GM12878 (cell line): ENCODE measurements at regions not wholly inside any gene's neighbourhood (a gene's known extent, or its start where the extent isn't known, plus 50 kb on each side); places are given as distances from the start of the nearest gene placed in this dataset.

Experiments used
- ATAC-seq: fragments of 200-7000 bp; cut with Tn5 transposase; 3 replicates; pipeline ENCODE4 v1.9.1; 2020; ENCODE audit warnings: mild to moderate bottlenecking, moderate library complexity
- BruUV-seq: library from RNA; stranded (reverse); fragments of 400-500 nt; replicated peaks from 2 replicates; lab custom pipeline; 2021; lab: Mats Ljungman, UMichigan
- CTCF ChIA-PET: fragments of 300-600 bp; sonication (Branson Sonifier 250); formaldehyde crosslinking; extraction: SDS; loops from one replicate; lab custom pipeline; 2021; ENCODE audit warnings: inconsistent platforms; lab: Yijun Ruan, JAX
- POLR2A ChIA-PET: fragments of 350-600 bp; formaldehyde crosslinking; extraction: SDS; loops from one replicate; lab custom pipeline; 2021; ENCODE audit warnings: inconsistent platforms; lab: Charles Lee
- RAD21 ChIA-PET: fragments of 300-600 bp; sonication (Branson Sonifier 250); formaldehyde crosslinking; loops from one replicate; lab custom pipeline; 2023; ENCODE audit warnings: antibody characterized with exemption; ENCODE audit not compliant: unreplicated experiment; lab: Charles Lee
- SMC1A ChIA-PET: fragments of 300-600 bp; sonication (Branson Sonifier 250); formaldehyde crosslinking; loops from one replicate; lab custom pipeline; 2023; ENCODE audit not compliant: unreplicated experiment, uncharacterized antibody; lab: Charles Lee
- DNase-seq: peaks from one replicate; pipeline ENCODE4 v3.0.0-alpha.2; 2011; ENCODE audit warnings: low read depth, low spot score
- FAIRE-seq: peaks from 3 replicates; lab custom pipeline; 2011; peaks lifted over from hg19 to GRCh38; lab: Jason Lieb, UNC
- H2AFZ ChIP-seq: 2 replicates; pipeline ENCODE4 v1.6.0; 2011; ENCODE audit warnings: low read depth, low read length, control low read depth; ENCODE audit not compliant: control insufficient read depth
- H3K27ac ChIP-seq: 2 replicates; pipeline ENCODE4 v1.5.1; 2011; ENCODE audit warnings: control low read depth; ENCODE audit not compliant: control insufficient read depth, insufficient read depth
- H3K27me3 ChIP-seq, 2 experiments: replicated peaks in 1 of 2; 2 replicates each; pipeline versions ENCODE4 v1.6.0 to v1.6.1; 2011; ENCODE audit warnings: low read length in 1 of 2; ENCODE audit not compliant: control insufficient read depth in 2 of 2, insufficient read depth in 2 of 2
- H3K36me3 ChIP-seq, 2 experiments: 2 replicates each; pipeline ENCODE4 v1.5.1; 2011; ENCODE audit warnings: low read length in 1 of 2; ENCODE audit not compliant: control insufficient read depth in 2 of 2, insufficient read depth in 2 of 2
- H3K4me1 ChIP-seq: 2 replicates; pipeline ENCODE4 v1.6.1; 2011; ENCODE audit warnings: mild to moderate bottlenecking, low read length, moderate library complexity, mixed read lengths; ENCODE audit not compliant: control insufficient read depth, insufficient read depth
- H3K4me2 ChIP-seq: 2 replicates; pipeline ENCODE4 v1.6.0; 2011; ENCODE audit warnings: control low read depth; ENCODE audit not compliant: control insufficient read depth, insufficient read depth
- H3K4me3 ChIP-seq: fragments of 200-600 bp; sonication (generic); 2 replicates; pipeline ENCODE4 v1.5.1; 2016
- H3K79me2 ChIP-seq: 2 replicates; pipeline ENCODE4 v1.6.0; 2011; ENCODE audit warnings: low read length; ENCODE audit not compliant: control insufficient read depth, insufficient read depth
- H3K9ac ChIP-seq: 2 replicates; pipeline ENCODE4 v1.8.0; 2011; ENCODE audit warnings: low read length, control low read depth, mixed read lengths; ENCODE audit not compliant: control insufficient read depth, insufficient read depth
- H3K9me3 ChIP-seq: replicated peaks from 3 replicates; pipeline ENCODE4 v1.5.1; 2011; ENCODE audit warnings: mild to moderate bottlenecking, low read length; ENCODE audit not compliant: control insufficient read depth, insufficient read depth
- H4K20me1 ChIP-seq: 2 replicates; pipeline ENCODE4 v1.6.0; 2011; ENCODE audit not compliant: control insufficient read depth, insufficient read depth
- CHD4 ChIP-seq: fragments of 200-600 bp; sonication (generic); IDR thresholded peaks from 2 replicates; pipeline ENCODE4 v1.6.1; 2016; ENCODE audit warnings: mild to moderate bottlenecking
- JUNB ChIP-seq: IDR thresholded peaks from 2 replicates; pipeline ENCODE4 v1.6.1; 2016; ENCODE audit warnings: antibody characterized with exemption, mild to moderate bottlenecking
- NFIC ChIP-seq: IDR thresholded peaks from 2 replicates; pipeline ENCODE4 v1.6.1; 2012; ENCODE audit warnings: low read depth, mild to moderate bottlenecking, inconsistent platforms, low read length, moderate library complexity
- POLR2AphosphoS2 ChIP-seq: IDR thresholded peaks from 2 replicates; pipeline ENCODE4 v1.6.1; 2011; ENCODE audit warnings: low read depth, mild to moderate bottlenecking, low read length, improper control_type of control experiment, moderate library complexity
- RUNX3 ChIP-seq: IDR thresholded peaks from 2 replicates; pipeline ENCODE4 v1.6.1; 2012; ENCODE audit warnings: low read length, inconsistent platforms
- SUPT20H ChIP-seq: IDR thresholded peaks from 2 replicates; pipeline ENCODE4 v1.6.1; 2011; ENCODE audit warnings: low read depth, mild to moderate bottlenecking, low read length, moderate library complexity, borderline replicate concordance; ENCODE audit not compliant: control insufficient read depth
- TCF3 ChIP-seq: IDR thresholded peaks from 2 replicates; pipeline ENCODE4 v1.6.1; 2012; ENCODE audit warnings: low read depth, mild to moderate bottlenecking, low read length, borderline replicate concordance; ENCODE audit not compliant: insufficient read depth
- ZNF24 ChIP-seq: fragments of 450-650 bp; IDR thresholded peaks from 2 replicates; pipeline ENCODE4 v1.6.1; 2017; ENCODE audit warnings: antibody characterized with exemption, mild to moderate bottlenecking
- WGBS: methylation state at CpG from one replicate; pipeline ENCODE4 v1.1.6; 2016; ENCODE audit warnings: low lambda C conversion rate; ENCODE audit not compliant: insufficient replicate concordance, insufficient coverage; ENCODE audit errors: missing lambda C conversion rate; 5-methylcytosine and 5-hydroxymethylcytosine counted together
- in situ Hi-C: fragments of 300-500 bp; cut with MboI; formaldehyde crosslinking; loops from 9 replicates; pipeline ENCODE4 v1.14.3; 2018; ENCODE audit warnings: mixed read lengths
- intact Hi-C: fragments of 100-400 bp; cut with micrococcal nuclease; formaldehyde crosslinking; loops from one replicate; pipeline ENCODE4 v1.14.2; 2022; ENCODE audit not compliant: unreplicated experiment
- TF ChIP-seq, protein P1 (sequence below): fragments of 150-350 bp; IDR thresholded peaks from 2 replicates; pipeline ENCODE4 v1.6.1; 2016; ENCODE audit warnings: low read depth, low read length
- TF ChIP-seq, protein P2 (sequence below): fragments of 450-650 bp; IDR thresholded peaks from 2 replicates; pipeline ENCODE4 v1.6.1; 2017; ENCODE audit warnings: low read depth, mild to moderate bottlenecking, moderate library complexity
- TF ChIP-seq, protein P3 (sequence below): fragments of 450-650 bp; IDR thresholded peaks from 2 replicates; pipeline ENCODE4 v1.6.1; 2017; ENCODE audit warnings: mild to moderate bottlenecking

DNA sequence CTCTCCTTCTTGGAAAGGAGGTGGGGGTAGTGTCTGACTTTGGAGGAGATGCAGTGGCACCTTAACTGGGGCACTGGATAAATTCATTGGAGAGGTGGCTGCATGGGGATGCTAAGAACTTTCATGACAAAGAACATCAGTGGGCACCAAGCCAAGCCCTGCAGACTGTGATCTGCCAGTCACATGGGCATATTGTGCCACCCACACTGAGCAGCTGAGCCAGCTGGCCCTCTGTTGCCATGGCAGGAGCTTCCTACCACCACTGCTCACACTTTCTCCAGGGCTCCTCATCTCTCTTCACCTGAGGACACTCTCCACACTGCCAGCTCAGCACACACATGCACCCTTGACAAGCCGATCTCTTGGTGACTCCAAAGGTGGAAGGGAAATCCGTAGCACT lies 715.6 kb downstream of the QKI start (continued):
- no peak for TF ChIP-seq NFIC

DNA sequence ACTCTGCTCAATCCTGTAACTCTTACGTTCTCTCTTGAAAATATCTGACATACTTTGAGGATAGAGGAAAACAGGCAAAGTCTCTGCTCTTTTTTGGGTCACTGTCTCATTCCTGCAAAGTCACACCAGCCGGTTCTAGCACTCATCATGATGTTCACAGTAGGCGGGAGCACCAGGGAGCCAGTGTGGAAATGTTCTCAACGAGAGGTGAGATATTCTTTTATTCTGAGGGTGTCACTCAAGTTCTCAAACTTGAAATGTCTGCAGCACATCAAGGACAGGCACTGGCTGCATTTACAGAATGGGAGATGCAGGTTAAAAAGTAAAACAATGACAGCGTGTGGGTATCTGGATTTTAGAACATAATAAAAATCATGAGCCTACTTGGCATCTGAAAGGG lies 714.7 kb downstream of the QKI start:
- DNase-seq (no peak), ATAC-seq (no peak), FAIRE-seq (no peak)
- ChIA-PET RAD21 (no interaction called here), POLR2A (no interaction called here), SMC1A (no interaction called here), CTCF (no interaction called here)
- in situ Hi-C loops (no loop called here), intact Hi-C loops (no loop called here)
- Histone ChIP-seq H3K9me3 (no peaks in the 10 kb centered on the region), H3K4me1 (no peaks in the 10 kb centered on the region), H2AFZ (no peak overlapping the region), H4K20me1 (no peaks in the 10 kb centered on the region), H3K4me3 (no peak overlapping the region), H3K27me3 (no peaks in the 10 kb centered on the region), H3K27ac (no peak overlapping the region), H3K36me3 (no peaks in the 10 kb centered on the region), H3K79me2 (no peaks in the 10 kb centered on the region), H3K9ac (no peak overlapping the region), H3K4me2 (no peak overlapping the region)
- BruUV-seq: no TSS peak
- WGBS: 19% methylated on average over 5 of the region's 5 CpGs
- TF ChIP-seq, protein P1, sequence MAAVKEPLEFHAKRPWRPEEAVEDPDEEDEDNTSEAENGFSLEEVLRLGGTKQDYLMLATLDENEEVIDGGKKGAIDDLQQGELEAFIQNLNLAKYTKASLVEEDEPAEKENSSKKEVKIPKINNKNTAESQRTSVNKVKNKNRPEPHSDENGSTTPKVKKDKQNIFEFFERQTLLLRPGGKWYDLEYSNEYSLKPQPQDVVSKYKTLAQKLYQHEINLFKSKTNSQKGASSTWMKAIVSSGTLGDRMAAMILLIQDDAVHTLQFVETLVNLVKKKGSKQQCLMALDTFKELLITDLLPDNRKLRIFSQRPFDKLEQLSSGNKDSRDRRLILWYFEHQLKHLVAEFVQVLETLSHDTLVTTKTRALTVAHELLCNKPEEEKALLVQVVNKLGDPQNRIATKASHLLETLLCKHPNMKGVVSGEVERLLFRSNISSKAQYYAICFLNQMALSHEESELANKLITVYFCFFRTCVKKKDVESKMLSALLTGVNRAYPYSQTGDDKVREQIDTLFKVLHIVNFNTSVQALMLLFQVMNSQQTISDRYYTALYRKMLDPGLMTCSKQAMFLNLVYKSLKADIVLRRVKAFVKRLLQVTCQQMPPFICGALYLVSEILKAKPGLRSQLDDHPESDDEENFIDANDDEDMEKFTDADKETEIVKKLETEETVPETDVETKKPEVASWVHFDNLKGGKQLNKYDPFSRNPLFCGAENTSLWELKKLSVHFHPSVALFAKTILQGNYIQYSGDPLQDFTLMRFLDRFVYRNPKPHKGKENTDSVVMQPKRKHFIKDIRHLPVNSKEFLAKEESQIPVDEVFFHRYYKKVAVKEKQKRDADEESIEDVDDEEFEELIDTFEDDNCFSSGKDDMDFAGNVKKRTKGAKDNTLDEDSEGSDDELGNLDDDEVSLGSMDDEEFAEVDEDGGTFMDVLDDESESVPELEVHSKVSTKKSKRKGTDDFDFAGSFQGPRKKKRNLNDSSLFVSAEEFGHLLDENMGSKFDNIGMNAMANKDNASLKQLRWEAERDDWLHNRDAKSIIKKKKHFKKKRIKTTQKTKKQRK: no peak
- TF ChIP-seq CHD4 (no peak), POLR2AphosphoS2 (no peak), SUPT20H (no peak), TCF3 (no peak), ZNF24 (no peak), JUNB (no peak), RUNX3 (no peak)
- TF ChIP-seq, protein P2, sequence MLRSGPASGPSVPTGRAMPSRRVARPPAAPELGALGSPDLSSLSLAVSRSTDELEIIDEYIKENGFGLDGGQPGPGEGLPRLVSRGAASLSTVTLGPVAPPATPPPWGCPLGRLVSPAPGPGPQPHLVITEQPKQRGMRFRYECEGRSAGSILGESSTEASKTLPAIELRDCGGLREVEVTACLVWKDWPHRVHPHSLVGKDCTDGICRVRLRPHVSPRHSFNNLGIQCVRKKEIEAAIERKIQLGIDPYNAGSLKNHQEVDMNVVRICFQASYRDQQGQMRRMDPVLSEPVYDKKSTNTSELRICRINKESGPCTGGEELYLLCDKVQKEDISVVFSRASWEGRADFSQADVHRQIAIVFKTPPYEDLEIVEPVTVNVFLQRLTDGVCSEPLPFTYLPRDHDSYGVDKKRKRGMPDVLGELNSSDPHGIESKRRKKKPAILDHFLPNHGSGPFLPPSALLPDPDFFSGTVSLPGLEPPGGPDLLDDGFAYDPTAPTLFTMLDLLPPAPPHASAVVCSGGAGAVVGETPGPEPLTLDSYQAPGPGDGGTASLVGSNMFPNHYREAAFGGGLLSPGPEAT: no peak
- TF ChIP-seq, protein P3, sequence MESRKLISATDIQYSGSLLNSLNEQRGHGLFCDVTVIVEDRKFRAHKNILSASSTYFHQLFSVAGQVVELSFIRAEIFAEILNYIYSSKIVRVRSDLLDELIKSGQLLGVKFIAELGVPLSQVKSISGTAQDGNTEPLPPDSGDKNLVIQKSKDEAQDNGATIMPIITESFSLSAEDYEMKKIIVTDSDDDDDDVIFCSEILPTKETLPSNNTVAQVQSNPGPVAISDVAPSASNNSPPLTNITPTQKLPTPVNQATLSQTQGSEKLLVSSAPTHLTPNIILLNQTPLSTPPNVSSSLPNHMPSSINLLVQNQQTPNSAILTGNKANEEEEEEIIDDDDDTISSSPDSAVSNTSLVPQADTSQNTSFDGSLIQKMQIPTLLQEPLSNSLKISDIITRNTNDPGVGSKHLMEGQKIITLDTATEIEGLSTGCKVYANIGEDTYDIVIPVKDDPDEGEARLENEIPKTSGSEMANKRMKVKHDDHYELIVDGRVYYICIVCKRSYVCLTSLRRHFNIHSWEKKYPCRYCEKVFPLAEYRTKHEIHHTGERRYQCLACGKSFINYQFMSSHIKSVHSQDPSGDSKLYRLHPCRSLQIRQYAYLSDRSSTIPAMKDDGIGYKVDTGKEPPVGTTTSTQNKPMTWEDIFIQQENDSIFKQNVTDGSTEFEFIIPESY: no peak
